ENCODE measurements at regions not wholly inside any gene's neighbourhood (a gene's known extent, or its start where the extent isn't known, plus 50 kb on each side); places are given as distances from the start of the nearest gene placed in this dataset.
"Not testable (repeated sequence)": the region's sequence is repeated elsewhere in the genome, so short reads cannot be mapped to it uniquely, and the experiment has no call there.

- H3K27me3 Mint-ChIP-seq, DNase-seq, H3K36me3 Mint-ChIP-seq, H3K27ac Mint-ChIP-seq, H3K4me3 Mint-ChIP-seq, H3K4me1 Mint-ChIP-seq, H3K9me3 Mint-ChIP-seq: not testable (repeated sequence)
These were observed 62.3 kb upstream of the XIST start for GRCh38 chrX:73914792-73915191.

GRCh38 chrX:73913580-73913979 is 61.1 kb upstream of the XIST start:
- no peak overlapping the region for H3K4me3 Mint-ChIP-seq
- H3K4me1 Mint-ChIP-seq: no peaks in the 10 kb centered on the region
- no peaks in the 10 kb centered on the region for H3K36me3 Mint-ChIP-seq
- H3K27ac Mint-ChIP-seq: no peak overlapping the region
- H3K9me3 Mint-ChIP-seq: no peaks in the 10 kb centered on the region
- DNase-seq: no peak
- no peaks in the 10 kb centered on the region for H3K27me3 Mint-ChIP-seq

GRCh38 chrX:73911946-73912345 is 59.4 kb upstream of the XIST start:
- not testable (repeated sequence) for DNase-seq, H3K4me1 Mint-ChIP-seq, H3K27ac Mint-ChIP-seq, H3K27me3 Mint-ChIP-seq, H3K9me3 Mint-ChIP-seq, H3K4me3 Mint-ChIP-seq, H3K36me3 Mint-ChIP-seq

- not testable (repeated sequence) for H3K27ac Mint-ChIP-seq, H3K4me1 Mint-ChIP-seq, H3K9me3 Mint-ChIP-seq, H3K4me3 Mint-ChIP-seq, H3K36me3 Mint-ChIP-seq, DNase-seq, H3K27me3 Mint-ChIP-seq
These were observed 53.3 kb upstream of the XIST start for GRCh38 chrX:73905749-73906374.

GRCh38 chrX:73903941-73904340 is 51.4 kb upstream of the XIST start:
- no peak for DNase-seq
- Mint-ChIP-seq H3K9me3 (peaks cover 7% of the 10 kb centered on the region), H3K27ac (no peak overlapping the region), H3K4me3 (no peak overlapping the region), H3K36me3 (no peaks in the 10 kb centered on the region), H3K4me1 (no peaks in the 10 kb centered on the region), H3K27me3 (no peaks in the 10 kb centered on the region)

Measured in activated naive CD8-positive, alpha-beta T cell treated with anti-CD3 and anti-CD28 coated beads for 36 hours (primary cell).